NCI-H1436 (cell line): ENCODE measurements at regions not wholly inside any gene's neighbourhood (a gene's known extent, or its start where the extent isn't known, plus 50 kb on each side); places are given as distances from the start of the nearest gene placed in this dataset.

ENCODE experiments used
- DNase-seq: peaks from one replicate; lab custom pipeline; 2025; lab: John Stamatoyannopoulos, UW

DNA sequence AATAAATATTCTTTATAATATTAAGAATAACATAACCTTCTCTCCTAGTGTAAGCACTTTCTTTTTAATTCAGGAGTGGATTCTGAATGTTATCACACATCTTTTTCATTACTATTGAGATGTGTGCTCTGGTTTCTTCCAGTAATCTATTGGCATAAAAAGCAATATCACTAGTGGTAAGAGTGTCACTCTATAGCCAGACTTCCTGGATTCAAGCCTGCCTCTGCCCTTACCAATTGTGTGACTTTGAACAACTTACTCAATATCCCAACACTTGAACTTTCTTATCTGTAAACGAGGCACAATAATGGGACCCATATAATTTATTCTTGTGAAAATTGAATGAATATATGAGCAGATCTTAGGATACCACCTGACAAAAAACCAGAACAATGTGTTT, 71.0 kb downstream of the SEM1 start:
- DNase-seq: no peak

DNA sequence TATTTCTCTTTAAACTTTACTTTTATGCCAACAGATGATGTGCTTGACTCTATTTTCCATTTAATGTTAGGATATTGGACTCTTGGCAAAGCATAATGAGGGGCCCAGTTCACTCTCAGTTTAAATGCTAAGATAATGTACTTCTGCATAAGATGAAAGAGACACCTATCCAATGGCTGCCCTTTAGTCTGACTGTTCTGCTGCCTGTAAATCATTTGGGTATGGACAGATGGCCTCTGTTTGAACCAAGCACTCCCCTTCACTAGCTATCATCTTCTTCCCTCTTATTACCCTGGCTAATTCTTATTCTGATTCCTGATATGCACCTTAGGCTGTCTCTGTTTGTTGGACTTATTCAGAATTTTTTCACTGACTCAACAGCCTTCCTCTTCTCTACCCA, 72.1 kb downstream of the SEM1 start:
- no peak for DNase-seq

DNA sequence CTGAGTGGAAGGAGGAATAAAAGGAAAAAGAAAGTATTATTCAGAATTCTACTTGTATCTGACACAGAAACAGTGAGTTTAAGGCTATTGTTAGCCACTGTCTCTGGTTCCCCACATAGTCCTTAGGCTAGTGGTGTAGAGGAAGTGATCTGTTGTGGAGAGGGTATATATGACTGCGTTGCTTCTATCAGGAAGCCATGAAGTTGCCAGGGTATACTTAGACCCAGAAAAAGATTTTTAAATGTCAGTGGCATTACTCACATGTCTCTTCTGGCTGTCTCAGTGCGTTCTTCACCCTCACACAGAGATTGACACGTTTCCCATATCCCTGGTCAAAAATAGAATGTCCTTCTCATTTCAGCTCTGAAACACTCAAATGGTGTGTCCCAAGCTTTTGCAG, 72.7 kb downstream of the SEM1 start:
- no peak for DNase-seq

DNA sequence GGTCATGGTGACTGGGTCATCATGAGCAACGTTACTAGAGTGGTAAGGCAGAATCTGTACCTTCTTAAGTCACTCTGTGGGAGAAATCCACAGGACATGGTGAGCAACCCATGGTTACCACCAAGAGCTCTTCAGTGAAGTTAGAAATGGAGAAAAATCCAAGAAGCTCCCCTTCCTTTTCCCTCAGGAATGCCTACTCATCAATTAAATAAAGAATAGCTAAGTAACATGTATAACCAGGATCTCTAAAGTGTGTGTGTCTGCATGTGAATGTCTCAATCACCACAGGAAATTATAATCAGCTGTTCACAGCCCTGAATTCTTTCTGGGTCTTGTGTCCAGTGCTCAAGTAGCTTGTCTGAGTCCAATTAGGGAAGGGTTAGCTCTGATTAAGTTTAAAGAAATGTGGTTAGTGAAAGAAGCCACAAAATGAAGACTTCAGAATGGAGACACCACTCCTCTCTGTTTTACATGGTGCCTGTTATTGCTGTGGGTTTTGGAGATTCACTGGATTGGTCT, 73.2 kb downstream of the SEM1 start:
- DNase-seq: no peak

DNA sequence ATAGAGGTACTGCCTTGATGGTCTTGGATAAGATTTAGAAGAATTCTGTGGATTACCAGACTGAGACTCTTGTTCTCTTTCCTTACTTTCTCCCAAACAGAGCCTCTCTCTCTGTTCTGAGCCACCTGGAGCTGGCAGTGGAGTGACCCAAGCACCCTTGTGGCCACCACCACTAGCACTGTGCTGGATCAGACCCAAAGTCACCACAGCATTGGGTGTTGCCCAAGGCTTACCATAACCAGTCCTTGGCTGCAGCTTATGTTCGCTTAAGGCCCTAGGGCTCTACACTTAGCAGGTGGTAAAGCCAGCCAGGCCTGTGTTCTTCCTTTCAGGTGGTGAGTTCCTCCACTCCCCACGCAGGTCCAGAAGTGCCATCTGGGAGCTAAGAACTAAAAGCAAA, 79.8 kb downstream of the SEM1 start:
- no peak for DNase-seq

DNA sequence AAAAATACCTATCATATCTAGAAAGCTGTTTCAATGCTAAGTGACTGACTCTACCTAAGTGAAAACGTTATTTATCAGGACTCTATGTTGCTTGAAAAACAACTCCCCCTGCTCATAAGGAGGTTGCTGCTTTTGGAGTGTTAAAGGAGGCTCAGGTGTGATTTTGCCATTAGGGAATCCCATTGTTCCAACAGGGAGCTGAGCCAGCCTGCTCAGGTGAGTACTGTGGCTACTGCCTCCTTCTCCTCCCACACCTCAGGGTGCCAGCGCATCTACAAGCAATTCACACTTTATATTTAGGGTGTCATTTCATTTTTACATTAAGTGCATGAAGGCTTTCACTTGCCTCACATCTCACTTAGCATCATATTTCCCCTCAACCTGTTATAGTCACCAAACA, 84.7 kb downstream of the SEM1 start:
- no peak for DNase-seq

DNA sequence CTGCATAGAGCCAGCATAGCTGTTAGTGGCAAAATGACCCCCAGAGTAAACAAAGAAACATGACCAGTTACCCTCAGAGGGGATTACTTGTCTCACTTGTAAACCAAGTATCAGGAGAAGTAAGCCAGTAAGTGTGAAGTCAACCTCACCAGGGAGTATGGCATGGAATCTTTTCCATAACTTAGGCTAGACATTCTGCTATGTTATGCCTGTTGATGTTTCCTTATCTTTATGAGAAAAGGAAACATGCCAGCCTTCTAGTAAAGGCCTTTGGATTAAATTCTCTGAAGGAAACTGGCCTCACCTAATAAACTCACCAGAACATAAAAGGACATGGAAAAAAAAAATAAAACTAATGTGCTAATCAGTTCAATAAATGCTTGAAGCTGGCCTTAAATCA, 87.7 kb downstream of the SEM1 start:
- no peak for DNase-seq

DNA sequence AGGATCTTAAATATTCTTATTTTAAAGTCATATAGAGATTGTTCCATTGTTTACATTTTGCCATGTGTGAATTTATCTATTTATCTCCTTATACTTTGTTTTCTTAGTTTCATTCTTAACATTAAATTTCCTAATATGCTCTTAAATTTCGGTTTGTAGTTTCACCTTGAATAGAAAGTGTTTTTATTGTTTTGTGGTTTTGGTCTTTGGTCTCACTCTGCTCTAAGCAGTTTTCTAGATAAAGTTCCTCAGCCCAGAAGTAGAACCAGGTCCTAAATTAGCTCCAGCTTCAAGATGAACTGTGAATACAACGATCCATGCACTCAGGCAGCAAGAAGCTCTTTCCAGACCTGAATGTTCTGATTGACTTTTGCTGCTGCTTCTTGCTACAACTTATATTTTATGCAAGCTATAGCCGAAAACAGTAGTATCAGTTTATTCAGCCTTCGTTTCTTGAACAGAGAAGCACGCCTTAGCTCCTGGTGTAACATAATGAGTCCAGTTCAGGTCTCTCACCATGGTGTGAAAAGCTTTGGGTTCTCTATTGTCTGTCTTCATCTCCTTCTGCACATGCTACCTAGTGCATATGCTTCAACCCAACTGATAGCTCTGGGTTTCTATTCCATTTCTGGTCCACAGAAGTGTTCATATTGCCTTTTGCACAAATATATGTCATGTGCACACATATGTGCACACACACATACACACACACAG, 95.3 kb downstream of the SEM1 start:
- no peak for DNase-seq

DNA sequence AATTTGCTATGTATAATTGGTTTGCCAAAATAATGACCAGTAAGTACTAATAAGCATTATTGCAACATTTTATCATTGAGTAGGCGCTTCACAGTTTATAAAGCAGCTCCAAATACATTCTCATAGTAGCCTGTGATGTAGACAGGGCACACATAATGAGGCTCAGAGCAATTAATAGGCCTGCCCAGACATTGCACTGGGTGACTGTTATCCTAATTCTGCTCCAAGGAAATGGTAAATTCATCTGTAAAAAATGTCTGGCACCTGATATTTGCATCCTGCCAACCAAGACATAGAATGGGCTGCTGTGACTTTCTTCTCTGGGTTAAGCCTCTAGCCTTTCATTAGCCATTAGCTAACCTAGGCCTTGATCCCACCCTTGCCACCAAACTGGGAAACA, 97.6 kb downstream of the SEM1 start:
- DNase-seq: no peak

DNA sequence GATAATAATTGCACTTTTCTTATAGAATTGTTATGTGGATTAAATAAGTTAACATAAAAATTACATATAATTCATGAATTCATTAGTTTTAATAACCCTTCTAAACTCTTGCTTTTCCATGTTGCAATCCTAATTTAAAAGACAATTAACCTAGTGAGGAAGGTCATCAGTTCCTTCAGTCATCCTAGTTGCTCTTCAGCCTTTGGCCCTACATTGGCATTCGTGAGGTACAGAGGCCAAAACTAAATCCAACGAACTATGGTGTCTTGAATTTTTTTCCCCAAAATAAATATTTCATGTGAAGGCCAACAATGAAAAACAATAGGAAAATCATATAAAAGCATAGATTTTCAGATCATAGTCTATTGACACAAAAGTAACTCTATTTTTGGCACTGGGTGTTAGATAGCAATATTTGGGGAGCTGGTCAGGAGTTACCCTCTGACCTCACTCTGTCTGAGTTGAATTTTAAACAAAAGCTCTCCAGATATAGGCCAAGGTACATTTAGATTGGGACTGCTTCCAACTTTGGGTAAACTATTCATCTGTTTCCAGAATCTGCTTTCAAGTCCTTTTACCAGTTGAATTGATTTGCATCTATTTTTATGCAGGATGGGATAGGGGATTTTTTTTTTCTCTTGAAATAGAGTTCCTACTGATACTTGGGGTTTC, 104.5 kb downstream of the SEM1 start:
- DNase-seq: no peak

DNA sequence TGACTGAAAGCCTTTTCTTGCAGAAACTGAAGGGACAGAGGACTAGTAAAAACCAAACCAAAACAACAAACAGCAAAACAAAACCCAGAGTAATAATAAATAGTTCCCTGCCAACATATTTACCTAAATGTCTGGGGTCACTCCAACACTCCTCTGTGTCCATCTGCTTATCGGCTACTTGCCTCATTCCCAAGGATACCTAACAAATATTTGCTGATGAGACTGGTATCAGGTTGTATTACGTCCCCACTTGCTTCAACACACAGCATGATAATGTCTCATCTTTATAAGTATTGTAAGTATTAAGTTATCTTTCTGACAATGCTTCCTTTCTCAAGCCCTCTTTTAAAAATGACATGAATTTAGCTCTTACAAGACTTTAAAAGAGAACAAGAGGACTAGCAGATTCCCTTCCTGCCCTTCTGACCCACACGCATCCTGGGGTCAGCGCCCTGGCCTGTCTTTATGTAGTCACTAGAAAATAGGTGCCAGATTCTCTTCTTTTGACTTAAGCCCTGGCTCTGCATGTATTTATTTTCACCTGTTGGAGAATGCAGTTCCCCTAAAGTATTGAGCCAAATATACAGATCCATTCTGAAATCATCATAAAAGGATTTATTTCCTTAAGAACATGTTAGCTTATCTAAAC, 110.2 kb downstream of the SEM1 start:
- no peak for DNase-seq

DNA sequence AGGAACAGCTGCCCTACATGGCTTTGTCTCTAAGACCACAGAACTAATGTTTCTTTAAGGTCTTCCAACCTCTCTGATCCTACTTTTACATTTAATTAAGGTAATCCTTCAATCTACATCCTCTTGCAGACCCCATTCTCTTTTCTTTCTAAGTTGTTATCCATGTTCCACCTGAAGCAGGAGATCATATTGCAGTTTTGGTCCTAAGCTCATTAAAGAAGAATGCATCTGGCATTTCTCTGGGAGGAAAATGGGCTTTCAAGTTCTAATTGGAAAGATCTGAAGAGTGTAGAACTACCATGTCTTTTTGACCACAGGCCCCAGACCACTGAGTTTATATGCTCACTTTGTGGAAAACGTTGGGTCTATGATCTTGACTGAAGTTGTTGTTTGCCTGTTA, 111.2 kb downstream of the SEM1 start:
- no peak for DNase-seq

DNA sequence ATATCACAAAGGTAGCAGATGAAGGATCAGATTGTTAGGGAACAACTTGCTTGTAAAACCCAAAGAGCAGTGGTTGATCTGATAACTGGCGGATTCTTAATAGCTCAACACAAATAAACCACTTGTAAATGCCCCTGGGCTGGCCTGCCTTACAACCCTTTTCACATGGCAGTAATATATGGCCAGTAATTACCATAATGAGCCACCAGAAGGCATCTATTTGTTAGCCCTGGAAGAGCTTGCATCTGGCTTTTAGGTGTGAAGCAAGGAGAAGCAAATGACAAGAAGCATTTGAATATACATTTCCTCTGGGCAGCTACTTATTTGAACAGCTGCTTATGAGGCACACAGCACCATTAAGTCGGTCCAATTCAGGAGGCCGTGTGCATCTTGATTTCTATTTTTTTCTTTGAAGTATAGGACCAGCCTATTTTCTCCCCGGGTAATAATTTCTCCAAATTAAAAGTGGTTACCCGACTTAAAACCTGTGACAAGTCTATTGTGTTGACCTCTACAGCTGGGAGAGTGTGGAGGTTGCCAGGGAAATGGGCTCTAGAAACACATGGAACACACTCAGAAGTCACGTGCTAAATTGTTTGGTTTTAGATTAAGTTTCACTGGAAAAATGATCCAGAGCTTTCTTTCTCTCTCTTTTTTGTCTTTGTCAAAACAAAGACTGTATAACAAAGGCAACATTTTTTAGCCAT, 113.4 kb downstream of the SEM1 start:
- DNase-seq: peak; percentile 96

DNA sequence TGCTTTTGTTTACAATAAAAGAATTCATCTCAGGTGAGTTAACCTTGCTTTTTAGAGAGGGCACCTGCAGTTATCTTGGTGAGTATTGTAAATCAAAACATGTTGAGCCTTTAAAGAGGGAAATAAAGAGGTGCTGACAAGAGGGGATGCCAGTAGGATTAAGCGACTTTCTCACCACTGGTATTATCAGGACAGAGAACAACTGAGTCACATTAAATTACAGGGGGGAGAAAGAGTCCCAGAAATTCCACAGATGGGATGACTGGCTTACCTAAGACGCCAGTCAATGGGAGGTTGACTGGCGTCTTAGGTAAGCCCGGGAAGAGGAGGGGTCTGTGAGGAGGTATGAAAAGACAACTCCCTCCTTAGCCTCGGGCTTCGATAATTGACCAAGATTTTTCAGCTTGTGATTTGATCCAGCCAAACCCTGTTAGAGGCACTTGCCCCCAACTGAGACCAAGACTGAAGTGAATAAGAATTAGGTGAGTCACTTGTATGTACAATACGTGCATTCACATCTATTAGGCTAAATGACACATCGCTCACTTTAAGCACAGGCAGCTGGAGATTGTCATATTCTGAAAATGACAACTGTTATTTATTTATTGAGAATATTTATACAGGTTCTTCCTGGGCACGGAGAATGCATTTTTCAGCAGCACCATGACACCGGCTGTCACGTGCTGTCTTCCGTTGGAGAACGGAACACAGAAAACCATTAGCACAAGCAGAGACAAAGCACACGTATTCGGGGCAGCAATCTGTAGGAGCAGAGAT, 117.6 kb downstream of the SEM1 start:
- peak; percentile 68 for DNase-seq

DNA sequence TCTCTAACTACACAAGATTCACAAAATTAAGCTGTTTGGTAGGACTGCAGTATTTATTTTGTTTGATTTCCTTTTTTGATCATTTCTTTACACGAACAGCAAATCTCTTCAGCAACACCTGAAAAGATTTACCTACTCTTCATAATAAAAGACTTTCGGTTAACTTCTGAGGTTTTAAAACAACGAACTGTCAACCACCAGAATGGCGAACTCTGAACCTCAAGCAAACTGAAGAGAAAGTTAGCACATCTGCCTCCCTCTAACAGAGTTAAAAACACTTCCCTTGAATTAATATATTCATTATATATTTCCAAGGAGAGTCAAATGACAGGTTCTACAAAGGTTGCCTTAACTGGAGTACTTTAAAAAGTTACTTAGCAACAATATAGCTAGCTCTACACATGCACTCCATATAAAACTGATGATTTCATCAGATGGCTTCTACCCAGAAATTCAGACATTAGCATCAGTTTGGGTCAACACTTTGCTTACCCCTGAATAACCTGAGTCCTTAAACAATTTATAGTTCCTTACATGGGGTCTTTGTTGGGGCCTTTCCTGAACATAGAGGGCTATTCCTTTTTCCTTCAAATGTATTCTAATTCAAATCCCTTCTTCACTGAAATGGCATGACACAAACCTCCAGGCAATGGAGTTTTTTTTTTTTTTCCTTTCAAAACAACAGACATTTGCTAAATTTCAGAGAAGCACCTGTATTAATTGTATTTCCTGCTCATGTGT, 118.3 kb downstream of the SEM1 start:
- no peak for DNase-seq

DNA sequence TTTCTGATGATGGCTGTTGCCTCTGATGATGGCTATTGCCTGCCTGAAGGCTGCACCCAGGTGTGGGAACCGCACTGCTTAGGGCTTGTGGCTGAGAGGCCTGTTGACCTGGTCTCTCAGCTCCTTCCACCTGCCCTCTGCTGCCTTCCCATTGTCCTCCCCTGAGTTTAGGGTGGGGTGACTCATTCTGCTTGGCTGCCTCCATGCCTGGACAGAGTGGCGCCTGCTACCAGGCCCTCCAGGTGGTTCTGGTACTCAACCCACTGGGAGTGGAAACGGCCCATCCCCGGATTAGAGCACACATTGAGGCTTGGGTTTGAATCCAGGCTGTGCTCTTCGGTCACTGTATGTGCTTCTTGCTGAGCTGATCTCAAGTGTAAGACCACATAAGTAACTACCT, 120.6 kb downstream of the SEM1 start:
- DNase-seq: no peak

DNA sequence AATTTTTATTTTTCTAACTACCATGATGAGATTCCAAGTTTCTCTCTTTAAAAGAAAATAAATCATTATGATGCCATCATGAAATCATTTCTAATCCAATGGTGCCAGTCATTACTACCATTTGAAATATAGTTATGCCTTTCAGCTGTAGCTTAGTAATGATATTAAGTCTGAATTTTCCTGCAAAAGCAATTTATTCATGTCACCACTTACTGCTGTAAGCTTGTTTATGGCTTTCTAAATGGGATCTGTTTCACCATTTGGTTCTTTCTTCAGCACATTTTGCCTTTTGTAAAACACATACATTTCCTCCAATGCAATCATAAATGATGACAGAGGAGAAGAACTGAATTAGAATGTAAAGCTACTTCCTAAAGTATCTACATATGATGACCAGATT, 130.5 kb downstream of the SEM1 start:
- no peak for DNase-seq

DNA sequence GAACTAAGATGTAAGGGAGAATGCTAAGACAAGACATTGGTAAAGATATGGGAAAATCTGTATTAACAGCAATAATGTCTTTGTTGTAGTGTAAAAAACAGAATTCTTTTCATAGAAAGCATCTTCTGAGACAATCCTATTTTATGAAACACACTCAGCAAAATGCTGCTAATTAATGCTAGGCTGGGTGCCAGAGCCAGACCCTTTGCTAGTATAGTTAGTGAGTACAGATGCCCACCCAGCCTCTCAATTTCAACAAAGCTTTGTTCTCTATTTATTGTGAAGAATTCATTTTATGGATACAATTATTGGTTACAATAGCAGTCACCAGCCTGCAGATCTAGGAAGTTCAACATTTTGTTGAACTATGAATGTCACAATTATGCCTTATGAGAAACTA, 131.0 kb downstream of the SEM1 start:
- no peak for DNase-seq

DNA sequence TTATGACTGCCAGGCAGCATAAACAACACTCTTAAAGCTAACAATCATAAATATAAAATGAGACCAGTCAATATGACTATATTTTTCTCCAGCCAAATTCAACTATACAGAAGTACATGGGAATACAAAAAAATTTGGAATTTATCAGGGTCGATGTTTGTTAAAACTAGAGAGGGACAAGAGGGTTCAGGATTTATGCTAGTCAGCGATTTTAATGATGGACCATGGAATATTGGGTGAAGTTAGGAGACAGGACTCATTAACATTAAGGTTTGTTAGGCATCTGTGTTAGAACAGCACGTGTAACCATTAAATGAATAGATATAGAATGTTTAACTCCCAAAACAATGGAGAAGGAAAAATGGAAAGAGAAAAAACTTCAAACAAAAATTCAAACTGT, 146.2 kb downstream of the SEM1 start:
- DNase-seq: no peak

DNA sequence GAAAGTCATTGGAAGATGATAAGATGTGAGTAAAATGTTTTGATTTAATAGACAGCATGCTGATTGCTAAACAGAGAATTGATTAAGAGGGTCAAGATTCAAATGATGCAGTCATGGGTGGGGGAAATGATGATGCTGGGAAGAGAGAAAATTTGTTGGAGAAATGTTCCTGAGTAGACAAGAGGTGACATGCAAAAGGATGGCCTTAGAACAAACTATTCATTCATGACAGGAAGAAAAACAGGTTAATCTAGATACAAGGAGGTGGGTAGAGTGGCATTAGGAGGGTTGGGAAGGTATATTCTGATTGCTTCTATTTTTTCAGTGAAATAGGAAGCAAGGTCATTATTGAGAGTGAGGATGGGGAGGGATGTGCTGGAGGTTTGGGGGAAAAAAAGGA, 146.7 kb downstream of the SEM1 start:
- DNase-seq: no peak

DNA sequence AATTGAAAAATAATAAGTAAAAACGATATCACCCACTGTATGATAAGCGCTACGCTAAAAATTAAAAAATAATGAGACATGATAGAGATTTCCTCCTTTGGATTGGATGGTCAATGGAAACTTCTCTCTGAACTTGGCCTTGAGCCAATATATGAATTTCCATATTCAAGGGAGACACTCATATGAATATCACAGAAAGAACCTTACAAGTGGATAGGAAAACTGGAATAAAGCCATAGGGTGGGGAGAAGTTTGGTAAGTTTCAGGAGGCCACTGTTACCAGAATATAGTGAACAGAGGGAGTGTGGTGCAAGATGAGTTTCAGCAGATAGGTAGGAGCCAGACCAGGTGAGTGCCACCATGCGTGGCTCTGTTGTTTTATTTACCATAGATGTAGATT, 147.2 kb downstream of the SEM1 start:
- DNase-seq: no peak
